Activated T-cell treated with anti-CD3 and anti-CD28 coated beads for 48 hours (primary cell): ENCODE measurements at regions not wholly inside any gene's neighbourhood (a gene's known extent, or its start where the extent isn't known, plus 50 kb on each side); places are given as distances from the start of the nearest gene placed in this dataset.
"Not testable (repeated sequence)": the region's sequence is repeated elsewhere in the genome, so short reads cannot be mapped to it uniquely, and the experiment has no call there.

ENCODE experiments used
- DNase-seq: peaks from one replicate; pipeline ENCODE4 v3.0.0-alpha.2; 2020; ENCODE audit warnings: low read depth

DNA sequence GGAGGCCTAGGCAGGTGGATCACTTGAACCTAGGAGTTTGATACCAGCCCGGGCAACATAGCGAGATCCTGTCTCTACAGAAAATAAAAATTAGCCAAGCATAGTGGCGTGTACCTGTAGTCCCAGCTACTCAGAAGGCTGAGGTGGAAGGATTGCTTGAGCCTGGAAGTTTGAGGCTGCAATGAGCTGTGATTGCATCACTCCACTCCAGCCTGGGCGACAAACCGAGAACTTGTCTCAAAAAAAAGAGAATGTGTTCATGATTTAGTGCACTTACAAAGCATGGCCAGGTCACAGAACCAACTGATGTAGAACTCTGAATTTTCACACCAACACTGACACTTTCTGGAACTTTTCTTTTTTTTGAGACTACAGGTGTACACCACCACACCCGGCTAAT is 182.7 kb downstream of the ZFP64 start:
- no peak for DNase-seq

DNA sequence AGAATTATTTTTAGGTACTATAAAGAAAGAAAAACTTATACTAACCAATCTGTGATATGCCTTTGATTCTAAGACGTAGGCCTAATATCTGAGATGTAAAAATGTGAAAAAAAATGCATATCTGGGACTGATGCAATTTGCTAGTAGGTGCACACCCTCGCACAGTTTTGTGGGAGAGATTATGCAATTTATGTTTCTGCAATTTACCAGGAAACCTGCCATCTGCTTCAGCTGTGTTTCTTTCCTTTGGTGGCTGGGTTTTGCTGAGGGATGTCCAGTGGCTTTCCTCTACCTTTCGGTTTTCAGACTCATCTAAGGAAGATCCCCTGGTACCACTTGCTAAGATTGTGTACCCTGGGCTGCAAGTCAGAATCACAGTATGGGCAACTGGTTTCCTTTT is 186.9 kb downstream of the ZFP64 start:
- DNase-seq = no peak

DNA sequence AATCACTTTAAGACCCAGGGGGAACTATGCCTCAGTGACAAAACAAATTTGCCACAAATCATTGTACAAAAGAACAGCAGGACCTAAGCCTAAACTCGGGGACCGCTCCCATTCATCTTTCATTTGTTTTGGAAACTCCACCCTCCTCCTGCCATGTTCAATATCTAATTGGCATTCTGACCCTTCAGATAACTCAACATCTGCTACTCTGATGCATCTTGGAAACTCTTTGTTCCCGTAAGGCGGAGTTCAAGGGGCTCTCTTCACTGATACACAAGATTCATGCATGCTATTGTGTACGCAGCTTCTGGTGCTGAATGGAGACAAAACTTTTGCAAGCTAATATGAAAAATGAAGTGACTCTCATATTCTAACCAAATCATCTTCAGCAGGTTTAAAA is 187.6 kb downstream of the ZFP64 start:
- DNase-seq = no peak

DNA sequence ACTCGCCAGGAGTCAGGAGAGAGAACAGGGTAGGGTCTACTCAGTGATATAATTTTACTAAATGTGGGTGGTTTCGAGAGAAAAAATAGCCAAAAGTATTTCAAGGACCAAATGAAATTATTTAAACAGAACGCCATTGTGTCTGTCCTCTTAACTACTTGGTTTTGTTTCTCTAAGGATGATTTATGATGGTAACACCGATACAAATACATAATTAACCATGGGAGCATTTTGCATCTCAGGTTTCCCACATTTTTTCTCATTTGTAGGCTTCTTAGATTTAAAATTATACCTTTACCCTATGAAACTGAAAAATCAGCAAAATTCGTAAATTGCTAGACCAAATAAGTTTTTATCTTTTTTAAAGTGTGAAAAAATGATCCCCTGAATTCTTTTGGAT is 188.2 kb downstream of the ZFP64 start:
- DNase-seq = no peak

DNA sequence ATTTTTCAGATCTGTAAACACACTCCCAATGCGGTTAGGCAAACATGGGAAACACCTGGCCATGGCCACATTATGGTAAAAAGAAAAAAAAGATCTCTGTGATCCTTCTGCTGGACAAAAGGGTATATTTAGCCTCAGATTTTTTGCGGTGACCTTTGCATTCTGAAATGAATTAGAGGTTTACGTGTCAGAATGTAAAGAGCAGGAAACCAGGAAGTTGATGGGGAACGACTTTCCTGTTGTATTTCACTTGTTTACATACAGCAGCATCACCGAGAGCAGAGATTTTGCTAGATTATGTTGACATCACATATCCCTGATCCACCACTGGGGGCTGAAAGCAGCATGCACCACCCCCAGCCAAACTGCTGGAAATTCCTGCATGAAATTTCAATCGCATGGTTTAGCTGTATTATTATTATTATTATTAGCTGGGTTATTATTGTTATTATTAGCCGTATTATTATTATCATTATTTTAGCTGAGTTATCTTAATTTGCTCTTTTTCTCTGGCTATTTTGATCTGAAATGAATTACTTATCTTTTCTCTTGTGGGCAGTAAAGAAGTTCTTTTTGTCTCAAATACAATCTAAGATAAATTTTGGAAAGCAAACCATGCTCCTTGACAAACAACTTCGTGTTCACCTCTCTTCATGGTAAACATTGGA is 189.4 kb downstream of the ZFP64 start:
- DNase-seq = no peak

DNA sequence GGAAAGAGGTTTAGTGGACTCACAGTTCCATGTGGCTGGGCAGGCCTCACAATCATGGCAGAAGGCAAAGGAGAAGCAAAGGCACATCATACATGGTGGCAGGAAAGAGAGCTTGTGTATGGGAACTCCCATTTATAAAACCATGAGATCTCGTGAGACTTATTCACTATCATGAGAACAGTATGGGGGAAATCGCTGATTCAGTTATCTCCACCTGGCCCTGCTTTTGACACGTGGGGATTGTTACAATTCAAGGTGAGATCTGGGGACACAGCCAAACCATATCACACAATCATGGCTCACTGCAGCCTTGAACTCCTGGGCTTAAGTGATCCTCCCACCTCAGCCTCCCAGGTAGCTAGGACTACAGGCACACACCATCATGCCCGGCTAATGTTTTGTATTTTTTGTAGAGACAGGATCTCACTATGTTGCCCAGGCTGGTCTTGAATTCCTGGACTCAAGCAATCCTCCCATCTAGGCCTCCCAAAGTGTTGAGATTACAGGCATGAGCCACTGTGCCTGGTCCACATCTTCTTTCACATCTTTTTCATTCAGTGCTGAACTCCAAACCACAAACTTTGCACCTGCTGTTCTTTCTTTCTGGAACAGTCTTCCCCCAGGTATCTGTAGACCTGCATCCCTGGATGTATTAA is 194.2 kb downstream of the ZFP64 start:
- DNase-seq = not testable (repeated sequence)

DNA sequence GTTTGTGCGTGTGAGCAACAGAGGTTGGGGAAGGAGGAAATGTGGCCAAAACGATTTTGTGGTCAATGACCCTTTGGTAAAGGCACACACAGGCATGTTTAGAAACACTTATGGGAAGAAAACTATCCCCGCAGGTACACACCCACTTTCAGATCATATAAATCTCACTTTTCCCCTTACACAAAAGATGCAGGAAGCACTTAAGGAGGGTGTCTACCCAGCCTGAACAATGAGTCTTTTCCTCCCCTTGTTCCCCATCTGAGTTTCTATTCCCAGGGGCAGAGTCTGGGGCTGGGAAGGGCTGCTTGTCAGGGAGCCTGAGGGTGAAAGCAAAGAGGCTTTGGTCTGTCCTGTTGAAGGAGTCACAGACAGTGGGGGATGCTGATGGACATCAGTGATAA is 193.2 kb upstream of the SALL4 start:
- DNase-seq = no peak

DNA sequence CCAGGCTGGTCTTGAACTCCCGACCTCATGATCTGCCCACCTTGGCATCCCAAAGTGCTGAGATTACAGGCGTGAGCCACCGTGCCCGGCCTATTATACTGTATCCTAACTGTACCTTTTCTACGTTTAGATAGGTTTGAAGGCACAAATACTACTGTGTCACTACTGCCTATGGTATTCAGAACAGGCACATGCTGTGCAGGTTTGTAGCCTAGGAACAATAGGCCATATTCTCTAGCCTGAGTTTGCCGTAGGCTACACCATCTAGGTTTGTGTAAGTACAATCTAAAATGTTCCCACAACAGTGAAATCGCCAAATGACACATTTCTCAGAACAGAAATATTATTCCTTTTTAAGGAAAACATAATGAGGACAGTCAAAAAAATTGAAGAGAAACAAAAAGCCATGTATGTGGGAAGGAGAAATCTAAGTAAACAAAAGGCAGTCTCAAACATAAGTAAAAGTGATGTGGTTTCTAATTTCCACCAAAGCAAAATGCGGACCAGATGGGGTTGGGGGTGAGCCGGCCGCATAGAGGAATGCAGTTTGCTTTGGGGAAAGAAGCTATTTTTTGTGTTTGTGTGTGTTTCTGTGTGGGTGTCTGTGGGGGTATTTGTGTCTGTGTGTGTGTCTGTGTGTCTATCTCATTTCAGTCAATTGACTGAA is 192.6 kb upstream of the SALL4 start:
- DNase-seq = no peak

DNA sequence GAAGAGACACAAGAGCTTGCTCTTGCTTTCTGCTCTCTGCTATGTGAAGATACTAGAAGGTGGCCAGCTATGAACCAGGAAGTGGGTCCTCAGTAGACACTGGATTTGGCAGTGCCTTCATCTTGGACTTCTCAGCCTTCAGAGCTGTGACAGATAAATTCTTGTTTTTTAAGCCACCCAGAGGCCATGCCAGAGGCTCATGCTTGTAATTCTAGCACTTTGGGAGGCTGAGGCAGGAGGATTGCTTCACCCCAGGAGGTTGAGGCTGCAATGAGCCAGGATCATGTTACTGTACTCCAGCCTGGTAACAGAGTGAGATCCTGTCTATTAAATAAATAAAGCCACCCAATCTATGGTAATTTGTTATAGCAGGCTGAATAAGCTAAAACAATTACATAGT is 185.5 kb upstream of the SALL4 start:
- DNase-seq = no peak

DNA sequence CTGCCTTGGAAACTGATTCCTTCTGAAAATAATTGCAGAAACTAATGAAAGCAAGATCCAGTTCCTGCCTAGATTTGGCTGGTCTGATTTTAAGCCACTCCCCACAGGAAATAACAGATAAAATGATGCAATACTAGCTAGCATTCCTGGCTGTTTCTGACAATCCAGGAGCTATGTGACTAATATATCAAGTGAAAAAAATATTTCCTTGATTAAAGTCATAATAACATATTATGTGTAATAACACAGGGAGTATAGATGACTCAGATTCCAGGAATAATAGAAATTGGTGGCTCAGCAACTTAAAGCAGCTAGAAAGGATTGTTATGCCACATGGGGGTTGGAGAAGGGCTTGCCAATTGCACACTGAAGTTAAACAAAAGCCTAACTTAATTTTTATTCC is 182.7 kb upstream of the SALL4 start:
- no peak for DNase-seq

DNA sequence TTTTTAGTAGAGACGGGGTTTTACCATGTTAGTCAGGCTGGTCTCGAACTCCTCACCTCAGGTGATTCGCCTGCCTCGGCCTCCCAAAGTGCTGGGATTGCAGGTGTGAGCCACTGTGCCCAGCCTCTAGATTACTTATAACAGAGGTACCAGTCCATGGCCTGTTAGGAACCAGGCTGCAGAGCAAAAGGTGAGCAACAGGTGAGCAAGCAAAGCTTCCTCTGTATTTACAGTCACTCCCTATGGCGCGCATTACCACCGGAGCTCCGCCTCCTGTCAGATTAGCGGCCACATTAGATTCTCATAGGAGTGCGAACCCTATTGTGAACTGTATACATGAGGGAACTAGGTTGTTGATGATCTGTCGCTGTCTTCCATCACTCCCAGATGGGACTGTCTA is 178.0 kb upstream of the SALL4 start:
- no peak for DNase-seq

DNA sequence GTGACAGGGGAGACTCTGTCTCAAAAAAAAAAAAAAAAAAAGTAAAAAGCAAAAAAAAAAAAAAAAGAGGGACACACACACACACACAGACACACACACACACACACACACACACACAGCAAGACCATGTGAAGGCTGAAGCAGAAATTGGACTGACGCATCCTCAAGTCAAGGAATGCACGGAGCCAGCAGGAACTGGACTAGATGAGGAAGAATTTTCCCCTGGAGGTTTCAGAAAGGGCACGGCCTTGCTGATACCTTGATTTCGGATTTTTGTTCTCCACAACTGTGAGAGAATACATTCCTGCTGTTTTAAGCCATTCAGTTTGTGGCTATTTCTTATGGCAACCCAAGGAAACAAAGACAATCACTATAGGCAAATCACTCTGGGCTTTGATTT is 176.9 kb upstream of the SALL4 start:
- no peak for DNase-seq

DNA sequence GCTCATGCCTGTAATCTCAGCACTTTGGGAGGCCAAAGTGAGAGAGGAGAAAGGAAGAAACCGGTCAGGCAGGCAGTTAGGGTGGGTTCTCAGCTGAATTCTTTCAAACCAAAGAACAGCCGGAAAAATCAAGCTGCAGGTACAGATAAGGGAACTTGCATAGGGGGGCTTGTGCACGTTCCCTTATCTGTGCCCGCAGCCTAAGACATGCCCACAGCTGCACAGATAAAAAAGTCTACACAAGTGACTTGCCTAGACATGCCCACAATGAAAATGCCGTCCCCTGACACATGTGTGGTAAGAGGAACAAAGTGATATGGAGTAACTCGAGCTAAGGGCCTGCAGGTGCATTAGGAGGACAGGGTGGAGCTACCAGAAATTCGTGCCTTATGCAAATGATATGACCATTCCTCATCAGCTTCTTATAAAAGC is 175.8 kb upstream of the SALL4 start:
- DNase-seq = no peak

DNA sequence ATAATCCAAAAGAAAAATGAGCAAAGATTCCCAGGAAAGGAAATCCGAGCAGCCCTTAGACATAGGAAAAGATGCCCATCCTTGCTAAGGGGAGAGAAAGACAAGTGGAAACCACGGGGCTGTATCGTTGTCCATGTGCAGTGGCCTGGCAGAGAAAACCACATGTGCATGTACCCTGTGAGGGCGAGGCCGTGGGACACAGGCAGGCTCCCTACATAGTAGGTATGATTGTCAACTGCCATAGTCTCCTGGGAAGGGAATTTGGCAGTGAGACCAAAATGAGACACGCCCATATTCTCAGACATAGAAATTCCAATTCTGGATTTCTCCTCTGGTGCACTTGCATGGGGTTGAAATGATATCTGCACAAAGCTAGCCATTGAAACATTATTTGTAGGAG is 169.7 kb upstream of the SALL4 start:
- no peak for DNase-seq

DNA sequence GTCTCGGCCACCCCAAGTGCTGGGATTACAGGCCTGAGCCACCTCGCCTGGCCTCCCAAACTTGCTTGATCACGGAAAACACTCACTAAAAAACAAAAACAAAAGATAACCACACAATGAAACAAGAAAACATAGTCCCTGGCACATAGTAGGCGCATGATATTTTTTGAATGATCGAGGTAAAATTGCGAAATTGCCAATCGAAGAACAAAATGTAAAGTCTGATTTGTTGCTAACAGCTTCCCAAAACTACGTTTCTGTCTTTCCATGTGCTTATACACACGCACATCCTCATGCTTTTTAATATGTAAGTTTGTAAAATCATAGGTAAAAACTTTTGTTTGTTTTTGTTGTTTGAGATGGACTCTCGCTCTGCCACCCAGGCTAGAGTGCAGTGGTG is 168.5 kb upstream of the SALL4 start:
- no peak for DNase-seq

DNA sequence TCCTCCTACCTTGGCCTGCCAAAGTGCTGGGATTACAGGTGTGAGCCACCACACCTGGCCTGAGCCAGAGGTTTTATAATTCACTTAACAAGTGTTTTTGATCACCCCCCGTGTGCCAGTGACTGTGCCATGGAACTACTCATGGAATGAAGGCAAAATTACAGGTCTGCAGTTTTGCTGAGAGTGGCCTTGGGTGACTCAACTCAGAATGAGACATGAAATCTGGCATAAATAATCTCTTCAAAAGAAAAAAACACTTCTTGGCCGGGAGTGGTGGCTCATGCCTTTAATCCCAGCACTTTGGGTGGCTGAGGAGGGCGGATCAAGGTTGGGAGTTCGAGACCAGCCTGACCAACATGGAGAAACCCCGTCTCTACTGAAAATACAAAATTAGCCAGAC is 166.9 kb upstream of the SALL4 start:
- DNase-seq = no peak

DNA sequence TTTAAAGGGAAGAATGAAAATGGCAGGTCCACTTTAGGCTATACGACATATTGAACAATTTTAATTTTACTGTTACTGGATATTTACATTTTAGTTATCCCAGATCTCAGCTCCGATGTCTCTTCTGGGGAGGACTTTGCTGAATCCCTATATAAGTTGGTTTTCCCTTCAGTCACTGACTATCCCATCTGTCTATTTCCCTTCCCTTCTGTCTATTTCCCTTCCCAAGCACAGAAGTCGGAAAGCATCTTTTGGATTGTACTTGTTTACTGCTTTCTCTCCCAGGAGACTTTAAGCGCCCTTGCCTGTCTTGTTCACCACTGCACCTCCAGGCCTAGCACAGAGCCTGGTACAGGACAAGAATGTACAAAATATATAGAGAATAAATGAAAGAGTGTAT is 165.8 kb upstream of the SALL4 start:
- no peak for DNase-seq

DNA sequence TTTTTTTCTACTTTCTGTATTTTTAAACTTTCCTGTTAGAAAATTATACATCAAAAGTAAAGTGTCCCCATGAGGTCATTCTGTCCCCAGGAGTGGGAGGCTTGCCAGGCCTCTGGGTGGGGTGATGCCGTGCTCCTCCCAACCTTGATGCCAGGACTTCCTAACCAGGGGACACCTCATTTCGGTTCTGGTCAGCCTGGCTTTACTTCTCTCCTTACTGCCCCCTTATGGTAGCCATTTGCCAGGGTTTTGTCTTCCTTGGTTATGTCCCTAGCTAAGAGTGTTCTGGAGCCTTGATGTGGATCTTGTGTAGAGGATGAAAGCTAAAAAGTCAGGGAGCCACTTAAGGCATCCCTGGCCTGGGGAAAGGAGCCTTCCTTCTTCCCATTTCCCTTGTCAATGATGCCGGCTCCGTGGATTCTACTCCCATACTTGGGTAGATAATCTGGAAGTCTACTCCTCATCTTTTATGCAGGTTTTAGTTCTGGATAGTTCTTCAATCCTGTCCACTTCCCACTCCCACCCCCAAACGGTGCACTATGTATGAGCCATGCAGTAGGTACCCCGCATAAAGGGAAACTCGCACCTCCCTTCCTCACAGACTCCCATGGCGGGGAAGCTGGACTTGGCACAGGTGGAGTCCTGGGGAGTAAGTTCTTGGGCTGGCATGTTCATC is 164.1 kb upstream of the SALL4 start:
- DNase-seq = no peak

DNA sequence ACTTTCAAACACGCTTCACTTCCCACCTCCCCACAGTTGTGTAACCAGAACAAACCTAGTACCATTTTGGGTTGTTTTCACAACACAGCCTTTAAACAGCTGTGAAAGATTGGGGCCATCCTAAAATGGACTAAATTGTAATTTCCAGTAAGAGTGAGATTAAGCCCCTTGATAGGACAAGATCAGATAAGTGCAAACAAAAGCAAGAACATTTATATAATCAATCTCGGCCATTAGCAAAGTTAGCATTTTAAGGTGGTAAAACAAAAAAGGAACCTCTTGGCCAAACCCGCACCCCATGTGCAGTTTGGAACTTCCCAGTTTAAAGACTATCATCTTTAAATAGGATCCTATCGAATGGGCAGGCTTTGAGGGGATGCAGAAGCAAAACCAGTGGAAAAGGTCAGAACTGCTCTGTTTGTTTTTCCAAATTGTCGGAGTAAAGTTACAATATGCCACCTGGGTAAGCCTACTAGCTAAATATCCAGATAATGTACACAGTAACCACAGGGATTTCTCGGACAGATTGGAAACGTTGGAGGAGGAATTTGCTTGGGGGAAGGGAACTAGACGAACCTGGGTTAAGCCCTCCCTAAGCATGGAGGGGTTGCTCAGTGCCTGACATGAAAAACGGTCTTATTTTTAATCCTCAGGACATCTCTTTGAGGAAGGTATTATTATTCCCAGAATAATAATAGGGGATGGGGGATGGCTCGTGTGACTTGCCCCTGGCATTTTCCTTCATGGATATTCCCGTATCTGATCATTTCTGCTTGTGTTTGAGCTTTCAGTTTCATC is 159.8 kb upstream of the SALL4 start:
- no peak for DNase-seq

DNA sequence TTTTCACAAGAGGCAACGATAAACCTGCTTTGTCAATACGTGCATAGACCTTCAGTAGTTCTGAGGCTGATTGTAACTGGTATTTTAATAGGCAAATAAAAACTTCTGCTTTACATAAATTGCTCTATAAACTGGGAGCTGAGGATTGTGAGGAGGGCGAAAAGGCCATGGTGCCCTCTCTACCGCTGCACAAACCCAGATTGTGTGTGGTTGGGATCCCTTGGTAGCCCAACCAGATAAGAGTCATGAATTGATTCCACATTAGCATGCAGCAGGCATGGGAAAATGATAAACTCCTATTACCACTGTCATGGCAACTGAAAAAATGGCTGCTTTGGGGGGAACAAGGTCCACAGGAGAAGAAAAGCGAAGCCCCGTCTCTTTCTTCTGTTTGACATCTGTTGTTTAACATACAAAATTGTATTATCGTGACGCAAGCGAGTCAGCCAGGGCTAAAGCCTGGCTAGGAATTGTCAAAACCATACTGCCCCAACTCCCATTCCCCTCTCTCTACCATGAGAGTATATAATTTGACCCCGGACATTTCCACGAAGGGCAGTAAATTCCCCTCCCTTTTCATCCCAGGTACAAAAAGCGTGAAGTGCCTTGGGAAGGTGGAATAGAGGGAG is 157.8 kb upstream of the SALL4 start:
- no peak for DNase-seq

DNA sequence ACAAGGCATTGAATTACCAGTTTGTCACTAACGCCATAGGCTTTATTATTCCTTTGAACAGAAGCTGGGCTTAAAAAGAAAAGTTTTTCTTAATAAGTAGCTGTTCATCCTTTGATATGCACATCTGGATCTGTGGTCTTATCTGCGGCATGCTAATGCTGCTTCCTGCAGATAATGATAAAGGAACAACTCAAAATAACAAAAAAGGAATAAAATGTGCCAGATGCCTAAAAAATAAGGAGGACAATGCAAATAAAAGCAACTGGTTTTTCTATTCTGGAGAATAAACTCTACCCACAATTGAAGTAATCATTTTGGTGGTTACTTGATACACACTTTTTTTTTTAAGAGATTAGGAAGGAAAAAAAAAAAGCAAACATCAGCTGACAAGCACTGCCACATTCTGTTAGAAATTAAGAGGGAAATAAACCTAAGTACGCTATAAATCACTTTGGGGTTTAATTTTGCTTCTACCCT is 156.8 kb upstream of the SALL4 start:
- DNase-seq = no peak
